Lower leg skin (tissue), 3 donors: ENCODE measurements at regions not wholly inside any gene's neighbourhood (a gene's known extent, or its start where the extent isn't known, plus 50 kb on each side); places are given as distances from the start of the nearest gene placed in this dataset.

Source experiments
- POLR2A ChIP-seq, 2 donors: fragments of 450-650 bp; IDR thresholded peaks; one replicate each; pipeline ENCODE4 v1.6.1; 2016 to 2017; ENCODE audit warnings: antibody characterized with exemption in 2 of 2, mild to moderate bottlenecking in 1 of 2, moderate library complexity in 1 of 2
- TF ChIP-seq, protein P1 (sequence below), 3 donors: fragments of 450-650 bp; IDR thresholded peaks; one replicate each; pipeline ENCODE4 v1.5.1; 2016; ENCODE audit warnings: antibody characterized with exemption in 3 of 3, mild to moderate bottlenecking in 3 of 3, moderate library complexity in 2 of 3

- no peak for TF ChIP-seq POLR2A (IDR thresholded peaks at IDR 0.05)
- TF ChIP-seq, protein P1, sequence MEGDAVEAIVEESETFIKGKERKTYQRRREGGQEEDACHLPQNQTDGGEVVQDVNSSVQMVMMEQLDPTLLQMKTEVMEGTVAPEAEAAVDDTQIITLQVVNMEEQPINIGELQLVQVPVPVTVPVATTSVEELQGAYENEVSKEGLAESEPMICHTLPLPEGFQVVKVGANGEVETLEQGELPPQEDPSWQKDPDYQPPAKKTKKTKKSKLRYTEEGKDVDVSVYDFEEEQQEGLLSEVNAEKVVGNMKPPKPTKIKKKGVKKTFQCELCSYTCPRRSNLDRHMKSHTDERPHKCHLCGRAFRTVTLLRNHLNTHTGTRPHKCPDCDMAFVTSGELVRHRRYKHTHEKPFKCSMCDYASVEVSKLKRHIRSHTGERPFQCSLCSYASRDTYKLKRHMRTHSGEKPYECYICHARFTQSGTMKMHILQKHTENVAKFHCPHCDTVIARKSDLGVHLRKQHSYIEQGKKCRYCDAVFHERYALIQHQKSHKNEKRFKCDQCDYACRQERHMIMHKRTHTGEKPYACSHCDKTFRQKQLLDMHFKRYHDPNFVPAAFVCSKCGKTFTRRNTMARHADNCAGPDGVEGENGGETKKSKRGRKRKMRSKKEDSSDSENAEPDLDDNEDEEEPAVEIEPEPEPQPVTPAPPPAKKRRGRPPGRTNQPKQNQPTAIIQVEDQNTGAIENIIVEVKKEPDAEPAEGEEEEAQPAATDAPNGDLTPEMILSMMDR (IDR thresholded peaks at IDR 0.05), result no peak
Observed at GRCh38 chr17:62140836-62141235, 75.8 kb upstream of the MED13 start.
